ENCODE measurements at regions not wholly inside any gene's neighbourhood (a gene's known extent, or its start where the extent isn't known, plus 50 kb on each side); places are given as distances from the start of the nearest gene placed in this dataset.

DNA sequence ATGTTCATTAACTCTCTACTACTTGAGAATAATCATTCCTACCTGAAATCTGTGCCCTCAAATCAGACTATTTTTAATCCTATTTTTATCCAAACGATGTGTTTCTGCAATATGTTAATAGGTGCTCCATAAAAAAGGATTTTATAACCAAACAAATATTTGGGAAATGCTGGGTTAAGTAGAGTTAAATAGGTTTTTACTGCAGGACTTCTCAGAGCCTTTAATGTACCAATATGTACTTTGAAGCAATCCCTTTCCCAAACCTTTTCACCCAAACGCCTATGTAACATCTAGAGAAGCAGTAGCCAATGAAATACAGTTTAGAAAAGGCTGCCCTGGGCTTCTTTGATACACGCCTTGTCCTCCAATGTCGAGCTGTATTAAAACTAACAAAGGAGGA lies 182.5 kb downstream of the SP3 start:
- no peak for DNase-seq

GRCh38 chr2:173783382-173783781 lies 181.8 kb downstream of the SP3 start:
- no peak for DNase-seq

- no peak for DNase-seq
These were observed 179.4 kb downstream of the SP3 start for GRCh38 chr2:173785813-173786212.

- DNase-seq: no peak
These were observed 173.7 kb downstream of the SP3 start for GRCh38 chr2:173791502-173791901.

DNA sequence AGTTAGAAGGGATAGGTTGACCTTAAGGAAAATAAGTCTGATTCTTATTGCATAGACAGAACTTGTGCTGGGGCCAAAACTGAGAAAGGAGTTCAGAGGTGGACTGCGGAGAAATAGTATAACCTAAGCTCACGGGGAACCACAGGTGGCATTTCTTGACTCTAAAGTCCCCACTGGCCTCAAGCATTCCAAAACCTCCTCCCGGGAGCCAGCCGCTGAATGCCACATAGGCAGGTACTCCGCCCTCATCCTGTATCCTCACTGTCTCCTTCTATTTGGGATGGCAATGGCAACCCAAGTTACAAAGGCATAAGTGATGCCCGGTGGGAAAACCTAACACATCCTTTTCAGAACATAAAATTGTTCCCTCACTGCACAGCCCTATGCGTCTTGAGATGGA lies 173.0 kb downstream of the SP3 start:
- no peak for DNase-seq

GRCh38 chr2:173792741-173793140 lies 172.4 kb downstream of the SP3 start:
- no peak for DNase-seq

DNA sequence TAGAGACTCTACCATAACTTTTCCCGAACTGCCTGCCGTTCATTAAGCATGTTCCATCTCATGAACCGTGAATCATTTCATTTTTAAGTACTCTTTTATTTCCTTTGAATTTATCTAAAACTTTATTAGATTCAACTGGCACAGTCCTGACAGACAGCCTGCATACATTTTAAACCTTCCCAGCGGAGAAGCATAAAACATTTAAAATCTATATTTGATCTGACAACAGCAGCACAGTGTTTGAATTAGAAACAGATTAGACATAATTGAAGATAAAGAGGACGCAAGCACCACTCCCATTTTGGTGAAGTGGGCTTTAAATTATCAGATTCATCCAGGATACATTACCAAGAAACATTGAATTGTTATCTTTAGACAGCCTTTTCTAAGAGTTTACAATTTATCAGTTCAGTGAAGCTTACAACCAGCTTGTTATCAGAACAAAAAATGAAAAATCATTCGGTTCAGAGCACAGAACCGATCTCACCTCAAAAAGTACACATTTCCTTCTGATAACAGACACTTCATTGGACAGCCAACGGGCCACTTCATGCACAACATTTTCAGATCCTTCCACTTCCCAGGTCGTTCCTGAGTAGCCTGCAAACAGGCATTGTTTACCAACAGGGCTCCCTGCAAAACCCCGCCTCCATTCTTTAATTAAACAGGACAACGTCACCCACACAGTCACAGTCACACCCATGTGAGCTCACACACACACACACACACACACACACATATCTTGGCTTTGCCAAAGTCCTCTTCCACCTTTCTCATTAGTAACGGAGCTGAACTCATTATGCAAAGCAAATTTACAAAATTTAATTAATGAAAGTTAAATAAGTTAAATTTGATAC lies 171.2 kb downstream of the SP3 start:
- no peak for DNase-seq

DNA sequence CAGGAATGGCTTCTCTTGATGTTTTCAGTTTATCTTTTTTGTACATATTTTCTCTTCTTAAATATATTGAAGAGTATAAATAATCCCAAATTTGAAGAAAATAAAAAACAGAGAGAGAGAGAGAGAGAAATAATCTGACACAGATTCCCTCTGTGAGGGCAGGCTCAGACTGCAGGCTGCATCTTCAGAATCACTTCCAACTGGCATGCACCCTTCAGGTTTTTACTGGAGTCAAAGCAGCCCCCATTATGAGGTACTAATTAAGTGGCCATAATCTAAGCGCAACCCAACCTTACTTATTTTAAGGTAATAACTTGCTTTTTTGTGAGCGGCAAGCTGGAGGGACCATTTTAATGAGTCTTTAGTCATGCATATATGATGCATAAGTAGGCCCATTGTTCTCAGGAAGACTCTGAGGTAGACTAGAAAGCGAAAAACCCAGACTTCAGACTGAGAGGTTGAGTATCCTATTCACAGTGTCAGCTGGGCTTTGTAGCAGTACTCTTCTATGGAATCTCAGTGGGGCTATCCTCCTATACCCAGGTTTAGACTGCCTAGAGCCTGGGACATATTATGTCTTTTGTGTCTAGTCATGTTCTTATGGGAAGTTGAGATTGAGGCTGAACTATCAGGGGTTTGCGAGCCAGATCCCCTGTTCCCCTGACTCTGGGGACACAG lies 167.4 kb downstream of the SP3 start:
- no peak for DNase-seq

DNA sequence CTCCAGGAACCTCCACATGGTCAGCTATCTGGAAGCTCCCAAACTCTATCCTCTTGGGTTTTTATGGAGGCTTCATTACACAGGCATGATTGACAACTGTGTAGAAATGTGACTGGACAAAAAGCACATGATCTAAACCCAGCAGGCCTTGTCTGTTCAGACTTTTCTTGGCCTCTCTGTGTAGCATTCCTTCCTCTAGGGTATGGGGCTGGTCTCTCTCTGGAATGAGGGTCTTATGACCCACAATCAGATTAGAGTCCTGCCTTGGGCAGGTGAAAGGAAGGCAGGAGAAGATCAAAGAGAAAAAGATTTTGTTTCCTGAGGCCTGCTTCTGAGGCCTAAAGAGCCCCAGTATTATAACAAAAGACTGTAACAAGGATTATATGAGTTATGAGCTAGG lies 162.7 kb downstream of the SP3 start:
- no peak for DNase-seq

- DNase-seq: no peak
These were observed 161.7 kb downstream of the SP3 start for GRCh38 chr2:173803449-173803848.

- no peak for DNase-seq
These were observed 158.4 kb downstream of the SP3 start for GRCh38 chr2:173806761-173807160.

- no peak for DNase-seq
These were observed 156.5 kb downstream of the SP3 start for GRCh38 chr2:173808718-173809117.

GRCh38 chr2:173812321-173812720 lies 152.9 kb downstream of the SP3 start:
- no peak for DNase-seq

GRCh38 chr2:173814306-173814705 lies 150.9 kb downstream of the SP3 start:
- no peak for DNase-seq

DNA sequence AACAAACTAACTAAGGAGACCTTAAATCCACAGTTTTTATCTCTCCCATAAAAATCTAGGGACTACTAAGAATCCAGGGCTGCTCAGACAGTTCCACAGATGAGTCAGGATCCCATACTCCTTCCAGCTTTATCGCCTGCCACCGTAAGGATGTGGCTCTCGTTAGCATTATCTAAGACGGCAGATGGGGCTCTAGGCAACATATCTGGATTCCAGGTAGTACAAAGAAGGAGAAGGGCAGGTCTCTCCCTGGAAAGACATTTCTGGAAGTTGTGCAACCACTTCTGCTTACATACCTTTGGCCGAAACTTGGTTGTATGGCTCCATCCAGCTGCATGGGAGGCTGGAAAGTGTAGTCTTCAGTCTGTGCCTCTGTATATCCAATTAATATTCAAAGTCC lies 149.4 kb downstream of the SP3 start:
- DNase-seq: no peak

DNA sequence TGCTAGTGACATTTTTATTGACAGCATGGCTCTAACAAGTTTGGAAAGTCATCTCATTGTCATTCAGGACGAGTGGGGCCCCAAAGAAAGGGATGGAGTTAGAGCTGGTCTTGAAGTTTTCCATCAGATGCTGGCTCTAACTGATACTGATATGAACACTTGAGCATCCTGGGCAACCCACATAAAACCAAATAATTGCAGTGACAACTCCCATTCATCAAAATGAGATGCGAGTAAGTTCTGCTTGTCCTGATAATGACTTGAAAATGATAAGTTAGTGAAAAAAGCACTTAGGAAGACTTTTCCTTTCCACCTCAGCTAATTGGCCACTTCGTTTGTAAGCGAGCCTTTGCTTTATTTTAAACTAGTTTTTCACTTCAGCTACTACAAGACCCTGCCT lies 147.6 kb downstream of the SP3 start:
- DNase-seq: no peak

- no peak for DNase-seq
These were observed 146.9 kb downstream of the SP3 start for GRCh38 chr2:173818285-173818684.

DNA sequence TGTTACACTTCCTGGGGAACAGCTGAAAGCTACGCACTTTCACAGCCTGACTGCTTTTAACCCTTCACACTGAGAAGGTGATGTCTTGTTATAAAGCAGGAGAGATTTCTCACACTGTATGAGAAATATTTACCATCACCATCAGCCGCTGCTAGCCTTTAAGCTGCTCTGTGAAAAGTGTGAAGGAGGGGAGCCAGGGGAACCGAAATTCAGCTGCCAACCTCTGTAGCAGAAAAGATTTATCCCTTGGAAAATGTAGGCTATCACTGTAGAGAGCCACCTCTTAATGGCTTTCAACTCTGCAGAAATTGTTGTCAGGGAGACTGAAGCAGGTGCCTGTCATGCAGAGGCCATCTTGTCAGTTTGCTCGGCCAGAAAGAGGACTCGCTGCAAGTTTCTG lies 145.3 kb downstream of the SP3 start:
- no peak for DNase-seq

DNA sequence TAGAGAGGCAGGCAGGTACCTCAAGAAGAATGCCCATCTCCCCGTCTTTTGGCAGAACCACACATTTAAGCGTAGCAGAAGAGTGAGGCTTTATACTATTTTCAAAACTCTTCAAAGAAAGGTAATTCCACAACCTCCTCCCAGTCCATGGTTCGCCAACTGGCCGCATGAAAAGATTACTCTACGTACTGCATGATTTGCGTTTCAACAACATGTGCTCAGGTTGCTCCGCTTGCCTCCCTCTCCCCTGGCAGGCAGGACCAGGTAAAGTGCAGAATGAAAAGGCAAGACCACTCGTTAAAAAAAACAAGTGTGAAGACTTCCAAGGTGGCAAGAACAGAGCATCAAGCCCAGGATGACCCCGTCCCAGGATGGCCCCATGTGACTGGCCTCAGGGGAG lies 143.7 kb downstream of the SP3 start:
- DNase-seq: no peak

DNA sequence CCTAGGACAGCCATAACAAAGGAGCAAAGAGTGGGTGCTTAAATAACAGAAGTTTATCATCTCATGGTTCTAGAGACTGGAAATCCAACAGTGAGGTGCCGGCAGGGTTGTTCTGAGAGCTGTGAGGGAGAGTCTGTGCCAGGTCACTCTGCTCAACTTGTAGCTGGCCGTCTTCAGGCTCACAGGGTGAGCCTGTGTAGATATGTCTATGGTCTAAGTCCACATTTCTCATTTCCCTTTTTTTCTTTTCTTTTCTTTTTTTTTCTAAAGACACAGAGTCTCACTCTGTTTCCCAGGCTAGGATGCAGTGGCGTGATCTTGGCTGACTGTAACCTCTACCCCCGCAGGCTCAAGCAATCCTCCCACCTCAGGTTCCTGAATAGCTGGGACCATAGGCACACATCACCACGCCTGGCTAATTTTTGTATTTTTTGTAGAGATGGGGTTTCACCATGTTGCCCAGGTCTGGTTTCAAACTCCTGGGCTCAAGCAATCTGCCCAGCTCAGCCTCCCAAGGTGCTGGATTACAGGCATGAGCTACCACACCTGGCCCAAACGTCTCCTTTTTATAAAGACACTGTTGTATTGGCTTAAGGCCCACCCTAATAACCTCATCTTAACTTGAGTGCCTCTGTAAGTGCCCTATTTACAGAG lies 142.2 kb downstream of the SP3 start:
- no peak for DNase-seq

DNA sequence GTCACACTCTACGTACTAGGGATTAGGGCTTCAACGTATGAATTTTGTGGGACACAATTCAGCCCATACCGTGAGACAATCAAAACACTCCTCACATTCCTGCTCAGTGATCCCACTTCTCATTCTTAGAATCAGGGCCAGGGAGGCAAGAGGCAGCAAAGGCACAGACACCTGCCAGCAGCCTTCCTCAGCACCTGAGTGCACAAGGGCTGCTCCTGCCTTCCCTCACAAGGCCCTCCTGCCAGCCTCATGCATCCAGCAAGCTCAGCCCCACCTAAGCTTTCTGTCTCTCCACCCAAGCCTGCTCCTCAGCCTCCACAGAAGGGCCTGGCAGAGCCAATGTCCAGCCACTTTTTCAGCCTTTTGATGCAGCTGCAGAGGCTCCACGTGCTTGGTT lies 141.6 kb downstream of the SP3 start:
- DNase-seq: no peak

DNA sequence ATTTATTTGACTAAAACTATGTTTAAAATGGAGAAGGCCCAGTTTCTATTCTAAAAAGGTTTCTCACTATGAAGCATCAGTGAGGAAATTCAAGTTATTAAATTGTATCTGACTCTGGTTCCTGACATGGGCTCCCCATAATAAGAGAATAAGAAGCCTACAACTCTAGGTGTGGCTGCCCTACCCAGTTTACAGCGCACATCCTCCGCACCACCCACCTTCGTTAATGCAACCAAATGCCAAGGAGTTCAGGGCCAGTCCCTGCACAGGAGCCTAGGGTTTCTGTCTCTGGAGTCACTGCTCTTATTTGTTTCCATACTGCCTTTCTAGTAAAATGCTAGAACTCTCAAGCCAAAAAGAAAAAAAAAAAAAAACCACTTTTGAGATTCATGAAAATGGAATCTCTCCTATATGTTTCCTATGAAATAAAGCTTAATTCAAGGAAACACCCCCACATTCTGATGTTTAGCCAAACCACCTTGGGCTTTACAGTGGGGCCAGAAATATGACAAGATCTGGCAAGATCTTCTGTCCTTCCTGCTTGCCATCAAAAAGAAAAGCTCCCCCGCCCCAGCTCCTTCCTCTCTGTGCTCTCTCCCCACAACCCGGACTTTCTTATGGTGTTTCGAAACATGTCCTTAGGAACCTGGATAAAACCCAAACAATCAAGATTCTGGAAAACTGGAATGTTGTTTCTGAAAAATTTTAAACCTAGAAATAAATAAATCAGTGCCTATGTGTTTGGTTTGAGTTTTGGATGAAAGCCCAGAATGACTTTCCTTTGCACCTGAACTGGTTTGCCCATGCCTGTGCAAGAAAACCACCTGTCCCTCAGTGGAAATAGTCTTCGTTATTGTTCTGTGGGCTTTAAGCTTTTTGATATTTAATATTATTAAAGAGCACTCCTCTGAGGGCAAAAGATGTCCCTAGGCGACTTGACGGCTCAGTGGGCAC lies 136.7 kb downstream of the SP3 start:
- no peak for DNase-seq

DNA sequence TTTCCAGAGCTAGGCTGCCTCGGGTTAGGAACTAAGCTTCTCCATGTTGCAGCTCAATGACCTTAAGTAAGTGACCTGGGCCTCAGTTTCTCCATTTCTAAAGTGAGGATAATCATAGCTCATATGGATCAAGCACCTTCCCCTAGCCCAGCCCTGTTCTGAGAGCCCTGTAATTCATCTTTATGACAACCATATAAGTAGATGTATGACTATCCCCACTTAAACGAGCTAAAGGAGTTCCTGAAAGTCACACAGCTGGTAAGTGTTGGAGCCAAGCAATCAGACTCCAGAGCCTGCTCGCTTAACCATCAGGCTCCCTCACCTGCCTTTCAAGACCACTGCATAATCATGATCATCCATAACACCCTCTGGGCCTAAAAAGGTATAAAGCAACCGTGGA lies 135.4 kb downstream of the SP3 start:
- no peak for DNase-seq

Measured in T-helper 2 cell (primary cell).